ENCODE measurements at regions not wholly inside any gene's neighbourhood (a gene's known extent, or its start where the extent isn't known, plus 50 kb on each side); places are given as distances from the start of the nearest gene placed in this dataset.

DNA sequence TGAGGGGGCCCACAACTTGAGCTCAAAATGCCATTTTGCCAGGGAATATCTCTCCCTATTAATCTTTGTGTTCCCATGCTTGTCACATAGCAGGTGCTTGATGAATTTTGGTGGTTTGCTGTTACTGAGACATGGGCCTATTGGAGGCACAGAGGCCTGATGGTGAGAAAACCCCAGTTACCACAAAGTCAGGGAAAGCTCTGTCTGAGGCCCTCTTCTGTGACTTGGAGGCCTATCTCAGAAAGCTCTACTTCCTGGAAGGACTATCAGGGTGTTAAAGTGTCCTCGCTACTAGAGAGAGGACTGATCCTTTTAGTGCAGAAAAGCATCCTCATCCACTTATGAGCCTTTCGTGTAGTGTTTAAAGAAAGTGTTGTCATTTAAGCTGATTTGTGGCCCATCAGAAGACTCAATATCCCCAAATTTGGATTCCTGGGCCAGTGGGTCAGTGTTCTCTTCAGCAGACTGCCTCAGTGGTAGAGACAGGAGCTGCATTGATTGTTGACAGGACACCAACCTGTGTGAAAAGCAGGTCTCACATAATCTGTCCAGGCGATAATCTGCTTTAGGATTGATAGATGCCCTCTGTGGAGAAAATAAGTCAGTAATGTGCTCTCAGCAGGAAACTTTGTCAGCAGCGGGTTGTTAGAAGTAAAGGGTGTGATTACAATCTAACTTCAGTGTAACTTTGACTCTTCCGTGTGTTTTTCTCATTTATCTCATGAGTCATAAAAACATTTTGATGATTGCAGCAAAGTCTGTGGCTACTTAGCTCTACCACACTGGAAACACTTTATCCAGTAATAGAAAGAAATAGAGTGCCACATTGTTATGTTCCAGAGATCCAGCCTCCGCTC is 121.0 kb downstream of the AKAP11 start:
- no peak for DNase-seq (ENCODE audit: extremely low read depth, low read depth)
- no peak for TF ChIP-seq CTCF (IDR thresholded peaks at IDR 0.05; ENCODE audit: low read depth, low read length, missing control alignments)
- no peak overlapping the region for H3K4me3 ChIP-seq (replicated peaks; ENCODE audit: low read depth, low read length)

- no peak for DNase-seq (ENCODE audit: extremely low read depth, low read depth)
- no peak overlapping the region for H3K4me3 ChIP-seq (replicated peaks; ENCODE audit: low read depth, low read length)
- no peak for TF ChIP-seq CTCF (IDR thresholded peaks at IDR 0.05; ENCODE audit: low read depth, low read length, missing control alignments)
Observed at GRCh38 chr13:42393573-42394360, 121.8 kb downstream of the AKAP11 start.

- no peak overlapping the region for H3K4me3 ChIP-seq (replicated peaks; ENCODE audit: low read depth, low read length)
- DNase-seq (ENCODE audit: extremely low read depth, low read depth): no peak
- TF ChIP-seq CTCF (IDR thresholded peaks at IDR 0.05; ENCODE audit: low read depth, low read length, missing control alignments): no peak
Observed at GRCh38 chr13:42394361-42394708, 122.4 kb downstream of the AKAP11 start.

- no peak overlapping the region for H3K4me3 ChIP-seq (replicated peaks; ENCODE audit: low read depth, low read length)
- no peak for DNase-seq (ENCODE audit: extremely low read depth, low read depth)
Observed at GRCh38 chr13:42394711-42395085, 122.7 kb downstream of the AKAP11 start.

DNA sequence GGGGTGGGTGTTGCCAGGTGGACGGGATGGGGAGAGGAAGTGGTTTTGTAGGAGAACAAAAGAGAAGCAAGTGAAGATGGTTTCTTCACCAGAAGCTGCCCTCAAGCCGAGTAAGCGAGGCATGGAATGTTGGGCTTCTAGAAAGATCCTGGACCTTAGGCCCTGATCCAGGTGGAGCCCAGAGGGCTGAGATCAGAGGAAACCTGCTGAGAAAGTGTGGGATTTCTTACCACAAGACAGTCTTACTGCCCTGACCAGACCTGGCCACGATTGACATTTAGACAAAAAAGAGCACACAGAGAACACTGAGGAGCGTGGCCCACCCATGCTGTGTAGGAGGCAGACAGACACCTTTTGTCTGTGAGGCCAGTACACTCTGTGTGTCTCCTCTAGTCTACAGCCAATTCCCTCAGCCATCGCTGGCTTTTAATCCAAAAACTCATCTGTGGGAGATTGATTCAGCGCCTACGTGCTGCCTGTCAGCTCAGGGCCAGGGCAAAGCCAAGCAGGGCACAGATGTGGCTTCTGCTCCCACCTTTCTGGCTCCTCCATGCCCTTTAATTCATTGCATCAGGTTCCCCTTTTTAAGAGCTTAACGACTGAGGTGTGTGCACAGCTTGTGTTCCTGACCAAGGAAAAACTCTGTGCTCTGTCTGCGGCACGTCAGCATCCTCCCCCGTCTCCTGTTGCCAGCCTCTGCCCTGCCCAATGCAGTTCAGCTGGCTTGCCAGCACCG is 123.3 kb downstream of the AKAP11 start:
- no peak for TF ChIP-seq CTCF (IDR thresholded peaks at IDR 0.05; ENCODE audit: low read depth, low read length, missing control alignments)
- no peak overlapping the region for H3K4me3 ChIP-seq (replicated peaks; ENCODE audit: low read depth, low read length)
- DNase-seq (ENCODE audit: extremely low read depth, low read depth): no peak

More at GRCh38 chr13:42394711-42395085, 122.7 kb downstream of the AKAP11 start:
- no peak for TF ChIP-seq CTCF (IDR thresholded peaks at IDR 0.05; ENCODE audit: low read depth, low read length, missing control alignments)

- no peak overlapping the region for H3K4me3 ChIP-seq (replicated peaks; ENCODE audit: low read depth, low read length)
- TF ChIP-seq CTCF (IDR thresholded peaks at IDR 0.05; ENCODE audit: low read depth, low read length, missing control alignments): no peak
- DNase-seq (ENCODE audit: extremely low read depth, low read depth): no peak
Observed at GRCh38 chr13:42396501-42396900, 124.5 kb downstream of the AKAP11 start.

Measured in HFF-Myc (cell line).